ENCODE measurements at regions not wholly inside any gene's neighbourhood (a gene's known extent, or its start where the extent isn't known, plus 50 kb on each side); places are given as distances from the start of the nearest gene placed in this dataset.

- no peak for TF ChIP-seq POLR2A (IDR thresholded peaks at IDR 0.05)
- TF ChIP-seq CTCF (IDR thresholded peaks at IDR 0.05), result no peak
Measured at GRCh38 chr5:74131250-74131649, 505.3 kb downstream of the ARHGEF28 start.

All from testis (tissue), 2 donors.